ENCODE measurements at regions not wholly inside any gene's neighbourhood (a gene's known extent, or its start where the extent isn't known, plus 50 kb on each side); places are given as distances from the start of the nearest gene placed in this dataset.

- DNase-seq (ENCODE audit: low read depth in 3 of 3, low spot score in 1 of 3), result no peak
Observed at GRCh38 chr6:133630651-133631050, 258.3 kb upstream of the TCF21 start.

- DNase-seq (ENCODE audit: low read depth in 3 of 3, low spot score in 1 of 3), result no peak
Observed at GRCh38 chr6:133631421-133631820, 257.5 kb upstream of the TCF21 start.

- no peak for DNase-seq (ENCODE audit: low read depth in 3 of 3, low spot score in 1 of 3)
Observed at GRCh38 chr6:133632206-133632605, 256.7 kb upstream of the TCF21 start.

GRCh38 chr6:133632906-133633305 lies 256.0 kb upstream of the TCF21 start:
- DNase-seq (ENCODE audit: low read depth in 3 of 3, low spot score in 1 of 3), result no peak

- no peak for DNase-seq (ENCODE audit: low read depth in 3 of 3, low spot score in 1 of 3)
Observed at GRCh38 chr6:133634474-133634873, 254.4 kb upstream of the TCF21 start.

- no peak for DNase-seq (ENCODE audit: low read depth in 3 of 3, low spot score in 1 of 3)
Observed at GRCh38 chr6:133635447-133635846, 253.5 kb upstream of the TCF21 start.

GRCh38 chr6:133637436-133637835 lies 251.5 kb upstream of the TCF21 start:
- no peak for DNase-seq (ENCODE audit: low read depth in 3 of 3, low spot score in 1 of 3)

GRCh38 chr6:133637874-133638273 lies 251.0 kb upstream of the TCF21 start:
- no peak for DNase-seq (ENCODE audit: low read depth in 3 of 3, low spot score in 1 of 3)

GRCh38 chr6:133641104-133641503 lies 247.8 kb upstream of the TCF21 start:
- no peak for DNase-seq (ENCODE audit: low read depth in 3 of 3, low spot score in 1 of 3)

- DNase-seq (ENCODE audit: low read depth in 3 of 3, low spot score in 1 of 3), result no peak
Observed at GRCh38 chr6:133644548-133644891, 244.4 kb upstream of the TCF21 start.

GRCh38 chr6:133644892-133645619 lies 243.9 kb upstream of the TCF21 start:
- no peak for DNase-seq (ENCODE audit: low read depth in 3 of 3, low spot score in 1 of 3)

- DNase-seq (ENCODE audit: low read depth in 3 of 3, low spot score in 1 of 3), result no peak
Observed at GRCh38 chr6:133645966-133646740, 242.8 kb upstream of the TCF21 start.

- no peak for DNase-seq (ENCODE audit: low read depth in 3 of 3, low spot score in 1 of 3)
Observed at GRCh38 chr6:133648581-133648980, 240.3 kb upstream of the TCF21 start.

GRCh38 chr6:133671376-133671775 lies 217.5 kb upstream of the TCF21 start:
- no peak for DNase-seq (ENCODE audit: low read depth in 3 of 3, low spot score in 1 of 3)

GRCh38 chr6:133673056-133673455 lies 215.9 kb upstream of the TCF21 start:
- no peak for DNase-seq (ENCODE audit: low read depth in 3 of 3, low spot score in 1 of 3)

- DNase-seq (ENCODE audit: low read depth in 3 of 3, low spot score in 1 of 3), result no peak
Observed at GRCh38 chr6:133674661-133675060, 214.3 kb upstream of the TCF21 start.

- no peak for DNase-seq (ENCODE audit: low read depth in 3 of 3, low spot score in 1 of 3)
Observed at GRCh38 chr6:133680994-133681393, 207.9 kb upstream of the TCF21 start.

- DNase-seq (ENCODE audit: low read depth in 3 of 3, low spot score in 1 of 3), result no peak
Observed at GRCh38 chr6:133681891-133682290, 207.0 kb upstream of the TCF21 start.

GRCh38 chr6:133682506-133683307 lies 206.2 kb upstream of the TCF21 start:
- DNase-seq (ENCODE audit: low read depth in 3 of 3, low spot score in 1 of 3), result no peak

- no peak for DNase-seq (ENCODE audit: low read depth in 3 of 3, low spot score in 1 of 3)
Observed at GRCh38 chr6:133683308-133683580, 205.7 kb upstream of the TCF21 start.

GRCh38 chr6:133683606-133684005 lies 205.3 kb upstream of the TCF21 start:
- no peak for DNase-seq (ENCODE audit: low read depth in 3 of 3, low spot score in 1 of 3)
